ENCODE measurements at regions not wholly inside any gene's neighbourhood (a gene's known extent, or its start where the extent isn't known, plus 50 kb on each side); places are given as distances from the start of the nearest gene placed in this dataset.

GRCh38 chr2:104179644-104180043, 674.3 kb upstream of the POU3F3 start:
- ATAC-seq, result no peak

GRCh38 chr2:104200533-104201168, 653.3 kb upstream of the POU3F3 start:
- no peak for ATAC-seq

GRCh38 chr2:104213758-104214157, 640.2 kb upstream of the POU3F3 start:
- no peak for ATAC-seq

GRCh38 chr2:104215269-104216161, 638.4 kb upstream of the POU3F3 start:
- ATAC-seq, result no peak

- no peak for ATAC-seq
These were observed 620.3 kb upstream of the POU3F3 start for GRCh38 chr2:104233591-104233990.

GRCh38 chr2:104236491-104236890, 617.4 kb upstream of the POU3F3 start:
- ATAC-seq, result no peak

- ATAC-seq, result no peak
These were observed 612.9 kb upstream of the POU3F3 start for GRCh38 chr2:104240984-104241383.

GRCh38 chr2:104249629-104250028, 604.3 kb upstream of the POU3F3 start:
- no peak for ATAC-seq

- ATAC-seq, result no peak
These were observed 603.3 kb upstream of the POU3F3 start for GRCh38 chr2:104250635-104251034.

- no peak for ATAC-seq
These were observed 599.9 kb upstream of the POU3F3 start for GRCh38 chr2:104254017-104254416.

GRCh38 chr2:104262714-104263113, 591.2 kb upstream of the POU3F3 start:
- no peak for ATAC-seq

GRCh38 chr2:104279646-104280045, 574.3 kb upstream of the POU3F3 start:
- no peak for ATAC-seq

GRCh38 chr2:104280216-104280615, 573.7 kb upstream of the POU3F3 start:
- ATAC-seq, result no peak

GRCh38 chr2:104286841-104287240, 567.1 kb upstream of the POU3F3 start:
- no peak for ATAC-seq

- no peak for ATAC-seq
These were observed 564.0 kb upstream of the POU3F3 start for GRCh38 chr2:104289651-104290565.

- no peak for ATAC-seq
These were observed 563.4 kb upstream of the POU3F3 start for GRCh38 chr2:104290566-104290891.

GRCh38 chr2:104312684-104313083, 541.2 kb upstream of the POU3F3 start:
- no peak for ATAC-seq

GRCh38 chr2:104318001-104318665, 535.8 kb upstream of the POU3F3 start:
- ATAC-seq, result no peak

- no peak for ATAC-seq
These were observed 532.7 kb upstream of the POU3F3 start for GRCh38 chr2:104321116-104321795.

- ATAC-seq, result no peak
These were observed 532.0 kb upstream of the POU3F3 start for GRCh38 chr2:104321796-104322349.

GRCh38 chr2:104332731-104333130, 521.2 kb upstream of the POU3F3 start:
- no peak for ATAC-seq

GRCh38 chr2:104337869-104338268, 516.0 kb upstream of the POU3F3 start:
- no peak for ATAC-seq
